ENCODE measurements at regions not wholly inside any gene's neighbourhood (a gene's known extent, or its start where the extent isn't known, plus 50 kb on each side); places are given as distances from the start of the nearest gene placed in this dataset.

DNA sequence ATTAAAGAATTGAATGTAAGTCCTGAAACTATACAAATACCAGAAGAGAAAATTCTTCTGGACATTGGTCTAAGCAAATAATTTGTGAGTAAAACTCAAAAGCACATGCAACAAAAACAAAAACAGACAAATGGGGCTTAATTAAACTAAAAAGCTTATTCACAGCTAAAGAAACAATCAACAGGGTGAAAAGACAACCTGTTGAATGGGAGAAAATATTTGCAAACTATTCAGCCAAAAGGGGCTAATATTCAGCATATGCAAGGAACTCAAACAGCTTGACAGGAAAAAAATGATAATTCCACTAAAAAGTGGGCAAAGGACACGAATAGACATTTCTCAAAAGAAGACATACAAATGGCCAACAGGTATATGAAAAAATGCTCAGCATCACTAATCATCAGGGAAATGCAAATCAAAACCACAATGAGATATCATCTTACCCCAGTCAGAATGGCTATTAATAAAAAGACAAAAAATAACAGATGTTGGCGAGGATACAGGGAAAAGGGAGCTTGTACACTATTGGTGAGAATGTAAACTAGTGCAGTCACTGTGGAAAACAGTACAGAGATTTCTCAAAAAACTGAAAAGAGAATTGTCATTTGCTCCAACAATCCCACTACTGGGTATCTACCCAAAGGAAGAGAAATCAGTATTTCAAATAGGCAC lies 177.5 kb upstream of the RTL1 start:
- TF ChIP-seq, protein P1, sequence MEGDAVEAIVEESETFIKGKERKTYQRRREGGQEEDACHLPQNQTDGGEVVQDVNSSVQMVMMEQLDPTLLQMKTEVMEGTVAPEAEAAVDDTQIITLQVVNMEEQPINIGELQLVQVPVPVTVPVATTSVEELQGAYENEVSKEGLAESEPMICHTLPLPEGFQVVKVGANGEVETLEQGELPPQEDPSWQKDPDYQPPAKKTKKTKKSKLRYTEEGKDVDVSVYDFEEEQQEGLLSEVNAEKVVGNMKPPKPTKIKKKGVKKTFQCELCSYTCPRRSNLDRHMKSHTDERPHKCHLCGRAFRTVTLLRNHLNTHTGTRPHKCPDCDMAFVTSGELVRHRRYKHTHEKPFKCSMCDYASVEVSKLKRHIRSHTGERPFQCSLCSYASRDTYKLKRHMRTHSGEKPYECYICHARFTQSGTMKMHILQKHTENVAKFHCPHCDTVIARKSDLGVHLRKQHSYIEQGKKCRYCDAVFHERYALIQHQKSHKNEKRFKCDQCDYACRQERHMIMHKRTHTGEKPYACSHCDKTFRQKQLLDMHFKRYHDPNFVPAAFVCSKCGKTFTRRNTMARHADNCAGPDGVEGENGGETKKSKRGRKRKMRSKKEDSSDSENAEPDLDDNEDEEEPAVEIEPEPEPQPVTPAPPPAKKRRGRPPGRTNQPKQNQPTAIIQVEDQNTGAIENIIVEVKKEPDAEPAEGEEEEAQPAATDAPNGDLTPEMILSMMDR (IDR thresholded peaks at IDR 0.05; ENCODE audit: poor library complexity, severe bottlenecking): no peak
- TF ChIP-seq EZH2 (IDR thresholded peaks at IDR 0.05; ENCODE audit: borderline replicate concordance, insufficient read depth, low read length, poor library complexity, severe bottlenecking) (no peak), EP300 (conservative IDR thresholded peaks at IDR 0.05; ENCODE audit: poor library complexity, severe bottlenecking) (no peak), RAD21 (conservative IDR thresholded peaks at IDR 0.05) (no peak), POLR2AphosphoS5 (IDR thresholded peaks at IDR 0.05) (no peak), TAF1 (IDR thresholded peaks at IDR 0.05; ENCODE audit: low read depth) (no peak), MXI1 (conservative IDR thresholded peaks at IDR 0.05; ENCODE audit: poor library complexity, severe bottlenecking) (no peak)

Data from neural cell (in vitro differentiated cells).